Loucy (cell line): ENCODE measurements at regions not wholly inside any gene's neighbourhood (a gene's known extent, or its start where the extent isn't known, plus 50 kb on each side); places are given as distances from the start of the nearest gene placed in this dataset.

Experiments
- H2AFZ ChIP-seq: fragments of 200-600 bp; sonication (generic); 2 replicates; pipeline ENCODE4 v1.6.0; 2016; ENCODE audit warnings: antibody characterized with exemption, mild to moderate bottlenecking, low read length, moderate library complexity
- H3F3A ChIP-seq: fragments of 200-600 bp; 2 replicates; pipeline ENCODE4 v1.6.0; 2016; ENCODE audit warnings: antibody characterized with exemption, low read depth, mild to moderate bottlenecking
- H3K27me3 ChIP-seq: fragments of 200-600 bp; sonication (generic); 2 replicates; pipeline ENCODE4 v1.6.1; 2014; ENCODE audit warnings: low read length, mild to moderate bottlenecking; ENCODE audit not compliant: insufficient read depth, poor library complexity, severe bottlenecking
- H3K36me3 ChIP-seq: fragments of 200-600 bp; sonication (generic); 2 replicates; pipeline ENCODE4 v1.6.1; 2016; ENCODE audit warnings: low read length; ENCODE audit not compliant: insufficient read depth
- H3K4me1 ChIP-seq: fragments of 200-600 bp; sonication (generic); 2 replicates; pipeline ENCODE4 v1.5.1; 2014; ENCODE audit warnings: low read length, mild to moderate bottlenecking; ENCODE audit not compliant: insufficient read depth, poor library complexity, severe bottlenecking
- H3K4me2 ChIP-seq: fragments of 200-600 bp; sonication (generic); 2 replicates; pipeline ENCODE4 v1.6.0; 2014; ENCODE audit warnings: antibody characterized with exemption, low read length, low read depth, mild to moderate bottlenecking; ENCODE audit not compliant: poor library complexity, severe bottlenecking
- H3K4me3 ChIP-seq: fragments of 200-600 bp; sonication (generic); 2 replicates; pipeline ENCODE4 v1.5.1; 2014; ENCODE audit warnings: low read length, mild to moderate bottlenecking, mixed read lengths; ENCODE audit not compliant: poor library complexity, severe bottlenecking
- H3K79me2 ChIP-seq: fragments of 200-600 bp; sonication (generic); 2 replicates; pipeline ENCODE4 v1.6.1; 2014; ENCODE audit warnings: low read length; ENCODE audit not compliant: insufficient read depth
- H3K9ac ChIP-seq: fragments of 200-600 bp; sonication (generic); 2 replicates; pipeline ENCODE4 v1.6.0; 2014; ENCODE audit warnings: mild to moderate bottlenecking, low read depth, low read length, moderate library complexity; ENCODE audit not compliant: poor library complexity, severe bottlenecking
- H3K9me2 ChIP-seq: fragments of 200-600 bp; sonication (generic); replicated peaks from 2 replicates; pipeline ENCODE4 v1.6.1; 2016; ENCODE audit warnings: low read depth, low read length, mixed read lengths
- H3K9me3 ChIP-seq: fragments of 200-600 bp; sonication (generic); 2 replicates; pipeline ENCODE4 v1.6.1; 2014; ENCODE audit warnings: mild to moderate bottlenecking, antibody characterized with exemption, low read length, low read depth; ENCODE audit not compliant: insufficient read depth
- H4K20me1 ChIP-seq: fragments of 200-600 bp; sonication (generic); 2 replicates; pipeline ENCODE4 v1.6.0; 2014; ENCODE audit warnings: antibody characterized with exemption, low read length, mild to moderate bottlenecking; ENCODE audit not compliant: insufficient read depth, poor library complexity, severe bottlenecking
- CTCF ChIP-seq: fragments of 200-600 bp; sonication (generic); conservative IDR thresholded peaks from 2 replicates; pipeline ENCODE4 v1.5.1; 2014; ENCODE audit warnings: mild to moderate bottlenecking, antibody characterized with exemption, low read length
- EZH2phosphoT487 ChIP-seq: fragments of 200-600 bp; IDR thresholded peaks from 2 replicates; pipeline ENCODE4 v1.6.1; 2018; ENCODE audit warnings: antibody characterized with exemption, mild to moderate bottlenecking, moderate library complexity, borderline replicate concordance

GRCh38 chrX:81542255-81542654 is 340.4 kb downstream of the SH3BGRL start:
- Histone ChIP-seq H3K4me3 (no peak overlapping the region), H3K79me2 (no peaks in the 10 kb centered on the region), H3K9me3 (no peaks in the 10 kb centered on the region), H3K4me2 (no peak overlapping the region), H3K9ac (no peak overlapping the region), H3F3A (no peaks in the 10 kb centered on the region), H4K20me1 (no peaks in the 10 kb centered on the region), H3K27me3 (no peaks in the 10 kb centered on the region), H2AFZ (no peak overlapping the region), H3K9me2 (no peaks in the 10 kb centered on the region), H3K36me3 (no peaks in the 10 kb centered on the region), H3K4me1 (no peaks in the 10 kb centered on the region)
- TF ChIP-seq EZH2phosphoT487 (no peak), CTCF (no peak)

GRCh38 chrX:81556880-81557279 is 355.0 kb downstream of the SH3BGRL start:
- no peak overlapping the region for H3K4me2 ChIP-seq
- H3K79me2 ChIP-seq = no peaks in the 10 kb centered on the region
- H3K36me3 ChIP-seq = no peaks in the 10 kb centered on the region
- H3K9ac ChIP-seq = no peak overlapping the region
- H3K9me2 ChIP-seq = no peaks in the 10 kb centered on the region
- TF ChIP-seq CTCF = no peak
- no peak for TF ChIP-seq EZH2phosphoT487
- H3K4me3 ChIP-seq = no peak overlapping the region
- no peaks in the 10 kb centered on the region for H3F3A ChIP-seq
- no peaks in the 10 kb centered on the region for H3K27me3 ChIP-seq
- no peak overlapping the region for H2AFZ ChIP-seq
- H3K9me3 ChIP-seq = no peaks in the 10 kb centered on the region
- no peaks in the 10 kb centered on the region for H3K4me1 ChIP-seq
- H4K20me1 ChIP-seq = no peaks in the 10 kb centered on the region

- Histone ChIP-seq H3K4me2 (no peak overlapping the region), H2AFZ (no peak overlapping the region), H3K36me3 (no peaks in the 10 kb centered on the region), H3K9me3 (no peaks in the 10 kb centered on the region), H3K79me2 (no peaks in the 10 kb centered on the region), H3K4me3 (no peak overlapping the region), H4K20me1 (no peaks in the 10 kb centered on the region), H3F3A (no peaks in the 10 kb centered on the region), H3K27me3 (no peaks in the 10 kb centered on the region), H3K9me2 (no peaks in the 10 kb centered on the region), H3K9ac (no peak overlapping the region), H3K4me1 (no peaks in the 10 kb centered on the region)
- TF ChIP-seq EZH2phosphoT487 = no peak
- TF ChIP-seq CTCF = no peak
Measured at GRCh38 chrX:81564851-81565250, 362.9 kb downstream of the SH3BGRL start.
